Upper lobe of right lung (tissue), 1 donor: ENCODE measurements at regions not wholly inside any gene's neighbourhood (a gene's known extent, or its start where the extent isn't known, plus 50 kb on each side); places are given as distances from the start of the nearest gene placed in this dataset.

Experiments used
- ATAC-seq: fragments of 200-7000 bp; cut with Tn5 transposase; one replicate; pipeline ENCODE4 v1.9.1; 2020; ENCODE audit warnings: mild to moderate bottlenecking, moderate library complexity
- DNase-seq: peaks from one replicate; pipeline ENCODE4 v3.0.0-alpha.2; 2020
- H3K27ac ChIP-seq: fragments of 200-600 bp; one replicate; pipeline ENCODE4 v1.8.0; 2022
- H3K27me3 ChIP-seq: fragments of 200-600 bp; one replicate; pipeline ENCODE4 v1.8.0; 2022; ENCODE audit warnings: mild to moderate bottlenecking
- H3K36me3 ChIP-seq: fragments of 200-600 bp; one replicate; pipeline ENCODE4 v1.8.0; 2022
- H3K4me1 ChIP-seq: fragments of 200-600 bp; one replicate; pipeline ENCODE4 v1.8.0; 2022
- H3K4me3 ChIP-seq: fragments of 200-600 bp; one replicate; pipeline ENCODE4 v1.8.0; 2022; ENCODE audit warnings: mild to moderate bottlenecking
- H3K9me3 ChIP-seq: fragments of 200-600 bp; one replicate; pipeline ENCODE4 v1.8.0; 2022
- intact Hi-C: fragments of 100-400 bp; cut with DNase I; formaldehyde crosslinking; loops from one replicate; pipeline ENCODE4 v1.11.0; 2022
- TF ChIP-seq, protein P1 (sequence below): fragments of 200-600 bp; IDR thresholded peaks from one replicate; pipeline ENCODE4 v1.8.0; 2022; ENCODE audit warnings: antibody characterized with exemption
- donor health status: DM: no; HTN: yes; CAD: no; lungs with severe emphysema.

- Histone ChIP-seq H3K4me3 (no peak overlapping the region), H3K9me3 (no peaks in the 10 kb centered on the region), H3K36me3 (no peaks in the 10 kb centered on the region), H3K4me1 (no peaks in the 10 kb centered on the region), H3K27me3 (no peaks in the 10 kb centered on the region), H3K27ac (no peak overlapping the region)
- DNase-seq = no peak
- ATAC-seq = no peak
- intact Hi-C loops = no loop called here
- TF ChIP-seq, protein P1, sequence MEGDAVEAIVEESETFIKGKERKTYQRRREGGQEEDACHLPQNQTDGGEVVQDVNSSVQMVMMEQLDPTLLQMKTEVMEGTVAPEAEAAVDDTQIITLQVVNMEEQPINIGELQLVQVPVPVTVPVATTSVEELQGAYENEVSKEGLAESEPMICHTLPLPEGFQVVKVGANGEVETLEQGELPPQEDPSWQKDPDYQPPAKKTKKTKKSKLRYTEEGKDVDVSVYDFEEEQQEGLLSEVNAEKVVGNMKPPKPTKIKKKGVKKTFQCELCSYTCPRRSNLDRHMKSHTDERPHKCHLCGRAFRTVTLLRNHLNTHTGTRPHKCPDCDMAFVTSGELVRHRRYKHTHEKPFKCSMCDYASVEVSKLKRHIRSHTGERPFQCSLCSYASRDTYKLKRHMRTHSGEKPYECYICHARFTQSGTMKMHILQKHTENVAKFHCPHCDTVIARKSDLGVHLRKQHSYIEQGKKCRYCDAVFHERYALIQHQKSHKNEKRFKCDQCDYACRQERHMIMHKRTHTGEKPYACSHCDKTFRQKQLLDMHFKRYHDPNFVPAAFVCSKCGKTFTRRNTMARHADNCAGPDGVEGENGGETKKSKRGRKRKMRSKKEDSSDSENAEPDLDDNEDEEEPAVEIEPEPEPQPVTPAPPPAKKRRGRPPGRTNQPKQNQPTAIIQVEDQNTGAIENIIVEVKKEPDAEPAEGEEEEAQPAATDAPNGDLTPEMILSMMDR = no peak
Observed at GRCh38 chr2:59939236-59939635, 614.2 kb downstream of the BCL11A start.

DNA sequence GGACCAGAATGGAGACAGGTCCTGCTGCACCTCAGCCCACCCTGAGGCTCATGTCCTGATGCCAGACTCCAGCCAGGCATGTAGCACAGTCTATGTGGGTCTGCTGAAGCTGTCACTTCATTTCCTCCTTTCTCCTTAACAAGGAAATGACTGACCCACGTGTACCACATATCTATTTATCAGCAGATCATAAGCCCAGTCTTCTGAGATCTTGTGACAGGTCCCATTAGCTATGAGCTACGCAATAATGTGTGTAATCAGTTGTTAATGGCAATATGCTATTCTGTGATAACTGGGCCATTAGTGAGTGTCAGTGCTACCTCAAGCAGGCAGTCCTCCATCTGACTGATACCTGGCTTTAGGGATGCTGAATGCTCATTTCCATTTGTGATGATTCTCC, 615.3 kb downstream of the BCL11A start:
- no peaks in the 10 kb centered on the region for H3K27me3 ChIP-seq
- ATAC-seq (peak; percentile 30), DNase-seq (no peak)
- no peaks in the 10 kb centered on the region for H3K9me3 ChIP-seq
- H3K4me3 ChIP-seq = no peak overlapping the region
- H3K36me3 ChIP-seq = no peaks in the 10 kb centered on the region
- intact Hi-C loops = no loop called here
- H3K27ac ChIP-seq = no peak overlapping the region
- no peaks in the 10 kb centered on the region for H3K4me1 ChIP-seq
- TF ChIP-seq, protein P1 = no peak

DNA sequence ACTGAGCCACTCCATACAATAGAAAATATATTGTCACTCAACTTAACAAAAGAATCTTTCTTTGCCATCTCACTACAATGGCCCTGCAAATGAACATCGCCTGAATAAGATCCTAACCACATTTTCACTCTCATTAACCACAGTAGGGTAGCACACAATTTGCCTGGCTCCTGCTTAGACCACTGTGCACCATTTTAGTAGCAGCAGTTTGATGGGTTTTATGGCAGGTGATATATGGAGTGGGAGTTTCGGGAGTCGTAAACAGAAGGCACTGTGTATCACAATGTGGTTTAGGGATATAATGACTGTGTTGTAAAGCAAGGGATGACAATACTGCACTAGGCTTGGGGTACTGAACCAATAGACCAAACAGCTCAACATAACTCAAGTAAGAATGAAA, 617.4 kb downstream of the BCL11A start:
- Histone ChIP-seq H3K9me3 (no peaks in the 10 kb centered on the region), H3K27ac (no peak overlapping the region), H3K36me3 (no peaks in the 10 kb centered on the region), H3K4me1 (no peaks in the 10 kb centered on the region), H3K27me3 (no peaks in the 10 kb centered on the region), H3K4me3 (no peak overlapping the region)
- DNase-seq (no peak), ATAC-seq (no peak)
- intact Hi-C loops = no loop called here
- TF ChIP-seq, protein P1 = no peak

GRCh38 chr2:59935005-59935404, 618.4 kb downstream of the BCL11A start:
- no peak for DNase-seq
- no peaks in the 10 kb centered on the region for H3K9me3 ChIP-seq
- TF ChIP-seq, protein P1 = no peak
- intact Hi-C loops = no loop called here
- H3K36me3 ChIP-seq = no peaks in the 10 kb centered on the region
- no peaks in the 10 kb centered on the region for H3K4me1 ChIP-seq
- no peaks in the 10 kb centered on the region for H3K27me3 ChIP-seq
- H3K27ac ChIP-seq = no peak overlapping the region
- H3K4me3 ChIP-seq = no peak overlapping the region
- ATAC-seq = no peak

DNA sequence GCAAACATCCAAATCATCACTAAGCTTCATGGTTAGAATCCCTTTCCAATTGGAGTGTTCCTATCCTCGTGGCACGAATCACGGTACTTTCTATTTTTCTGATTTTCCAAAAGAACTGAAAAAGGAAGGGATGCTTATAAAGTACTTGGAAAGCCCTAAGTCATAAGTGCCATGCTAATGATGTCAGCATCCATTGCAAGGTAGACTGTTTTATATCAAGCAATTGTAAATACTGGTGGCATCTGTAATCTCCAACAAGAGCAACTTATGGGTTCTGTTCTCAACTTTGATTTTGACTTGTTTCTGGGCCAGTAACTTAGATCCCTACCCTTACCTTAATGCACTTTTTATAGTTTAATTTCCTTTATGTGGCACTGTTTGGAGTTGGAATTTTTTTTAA, 619.5 kb downstream of the BCL11A start:
- TF ChIP-seq, protein P1 = no peak
- Histone ChIP-seq H3K4me3 (no peak overlapping the region), H3K9me3 (no peaks in the 10 kb centered on the region), H3K36me3 (no peaks in the 10 kb centered on the region), H3K4me1 (no peaks in the 10 kb centered on the region), H3K27me3 (no peaks in the 10 kb centered on the region), H3K27ac (no peak overlapping the region)
- intact Hi-C loops = no loop called here
- no peak for DNase-seq
- no peak for ATAC-seq

GRCh38 chr2:59932341-59932740, 621.1 kb downstream of the BCL11A start:
- no peak overlapping the region for H3K4me3 ChIP-seq
- no peaks in the 10 kb centered on the region for H3K4me1 ChIP-seq
- ATAC-seq (no peak), DNase-seq (no peak)
- no peaks in the 10 kb centered on the region for H3K9me3 ChIP-seq
- peaks cover 2% of the 10 kb centered on the region for H3K27me3 ChIP-seq
- H3K36me3 ChIP-seq = no peaks in the 10 kb centered on the region
- intact Hi-C loops = no loop called here
- TF ChIP-seq, protein P1 = no peak
- no peak overlapping the region for H3K27ac ChIP-seq
